Gastrocnemius medialis (tissue), 4 donors: ENCODE measurements at regions not wholly inside any gene's neighbourhood (a gene's known extent, or its start where the extent isn't known, plus 50 kb on each side); places are given as distances from the start of the nearest gene placed in this dataset.

Source experiments
- ATAC-seq, 2 donors: fragments of 150-250 bp; one replicate each; pipeline ENCODE4 v1.9.1; 2016
- DNase-seq, 2 donors: peaks; one replicate each; pipeline ENCODE4 v3.0.0-alpha.2; 2019
- H3K27ac ChIP-seq, 4 donors: fragments of 200-600 bp; sonication (generic); 1 replicate in 1 of 4; 2 replicates in 3 of 4; pipeline ENCODE4 v1.5.1; 2016 to 2018; ENCODE audit warnings: mild to moderate bottlenecking in 2 of 4, moderate library complexity in 1 of 4
- H3K27me3 ChIP-seq, 3 donors: fragments of 200-600 bp; sonication (generic) in 2 of 3; 1 replicate in 1 of 3; 2 replicates in 2 of 3; pipeline versions ENCODE4 v1.5.1 to v1.6.0; 2016 to 2019; ENCODE audit warnings: mild to moderate bottlenecking in 1 of 3, moderate library complexity in 1 of 3
- H3K36me3 ChIP-seq, 2 donors: fragments of 200-600 bp; sonication (generic) in 1 of 2; one replicate each; pipeline ENCODE4 v1.5.1; 2017 to 2018
- H3K4me1 ChIP-seq, 2 donors: fragments of 200-600 bp; sonication (generic) in 1 of 2; one replicate each; pipeline ENCODE4 v1.5.1; 2016 to 2017; ENCODE audit warnings: mild to moderate bottlenecking in 2 of 2
- H3K4me3 ChIP-seq, 4 donors: fragments of 200-600 bp; sonication (generic) in 3 of 4; 1 replicate in 1 of 4; 2 replicates in 3 of 4; pipeline ENCODE4 v1.5.1; 2016 to 2019; ENCODE audit warnings: mild to moderate bottlenecking in 2 of 4
- H3K9me3 ChIP-seq, 3 donors: fragments of 200-600 bp; sonication (generic) in 2 of 3; 1 replicate in 1 of 3; 2 replicates in 2 of 3; pipeline ENCODE4 v1.5.1; 2016 to 2019
- CTCF ChIP-seq, 5 experiments: fragments of 450-650 bp in 3 of 5; fragments of 200-600 bp in 2 of 5; sonication (generic) in 2 of 5; IDR thresholded peaks in 4 of 5; conservative IDR thresholded peaks in 1 of 5; 1 replicate in 4 of 5; 2 replicates in 1 of 5; pipeline ENCODE4 v1.5.1; 2016 to 2019; ENCODE audit warnings: antibody characterized with exemption in 5 of 5, mild to moderate bottlenecking in 3 of 5, moderate library complexity in 3 of 5
- POLR2A ChIP-seq, 2 donors: fragments of 450-650 bp; IDR thresholded peaks; one replicate each; pipeline ENCODE4 v1.6.1; 2017; ENCODE audit warnings: antibody characterized with exemption in 2 of 2, mild to moderate bottlenecking in 2 of 2, moderate library complexity in 2 of 2
- in situ Hi-C, 4 donors: fragments of 200-750 bp; cut with MboI; loops; one replicate each; pipeline versions ENCODE4 v1.15.0 to v1.8.0; 2017; ENCODE audit warnings: low sequenced_read_pairs in 4 of 4
- intact Hi-C: fragments of 100-400 bp; cut with DNase I; formaldehyde crosslinking; loops from one replicate; pipeline ENCODE4 v1.15.1; 2023; ENCODE audit warnings: low total_unique reads

- DNase-seq = peak in 1 of 2 donors; percentile 44
- intact Hi-C loops (loop anchor here (5.0 kb wide), 1 partner anchor 80 kb away; no protein-coding TSS in a partner anchor), in situ Hi-C loops (no loop called here)
- H3K4me1 ChIP-seq = peaks cover 5 to 6% of the 10 kb centered on the region in 2 donors
- H3K27ac ChIP-seq = peak overlapping the region; percentile 30 to 75 (median 74)
- ATAC-seq = peak; percentile 50 to 81
- no peaks in the 10 kb centered on the region for H3K9me3 ChIP-seq
- H3K27me3 ChIP-seq = no peaks in the 10 kb centered on the region
- TF ChIP-seq CTCF (IDR thresholded peaks at IDR 0.05 in 4 of 5, conservative IDR thresholded peaks at IDR 0.05 in 1 of 5) = peak in 4 of 5 experiments; percentile 10 to 63 (median 36)
- TF ChIP-seq POLR2A (IDR thresholded peaks at IDR 0.05) = no peak
- no peaks in the 10 kb centered on the region for H3K36me3 ChIP-seq
- peak overlapping the region; percentile 38 to 47 (median 44) for H3K4me3 ChIP-seq
Measured at GRCh38 chr20:60137657-60138245, 179.5 kb downstream of the CDH26 start.

GRCh38 chr20:60138256-60139220, 180.3 kb downstream of the CDH26 start:
- Histone ChIP-seq H3K27ac (peak overlapping the region; percentile 30 to 75 (median 74)), H3K4me1 (peaks cover 5 to 6% of the 10 kb centered on the region in 2 donors), H3K9me3 (no peaks in the 10 kb centered on the region), H3K27me3 (no peaks in the 10 kb centered on the region), H3K4me3 (peak overlapping the region; percentile 38 to 47 (median 44)), H3K36me3 (no peaks in the 10 kb centered on the region)
- in situ Hi-C loops = no loop called here
- TF ChIP-seq CTCF (IDR thresholded peaks at IDR 0.05 in 4 of 5, conservative IDR thresholded peaks at IDR 0.05 in 1 of 5) (no peak), POLR2A (IDR thresholded peaks at IDR 0.05) (peak; percentile 12 to 41)
- intact Hi-C loops = loop anchor here (5.0 kb wide), 1 partner anchor 81 kb away; no protein-coding TSS in a partner anchor
- ATAC-seq (peak; percentile 63), DNase-seq (peak in 1 of 2 donors; percentile 62)

GRCh38 chr20:60139663-60140446, 181.6 kb downstream of the CDH26 start:
- H3K9me3 ChIP-seq = no peaks in the 10 kb centered on the region
- peaks cover 5 to 6% of the 10 kb centered on the region in 2 donors for H3K4me1 ChIP-seq
- peak in 1 of 2 donors; percentile 39 for DNase-seq
- peak overlapping the region in 1 of 4 donors; percentile 47 for H3K4me3 ChIP-seq
- no peaks in the 10 kb centered on the region for H3K36me3 ChIP-seq
- ATAC-seq = peak; percentile 57 to 76
- intact Hi-C loops = loop anchor here (5.0 kb wide), 2 partner anchors 52 to 83 kb away; no protein-coding TSS in a partner anchor
- in situ Hi-C loops = no loop called here
- peak overlapping the region; percentile 24 to 74 (median 63) for H3K27ac ChIP-seq
- TF ChIP-seq CTCF (IDR thresholded peaks at IDR 0.05 in 4 of 5, conservative IDR thresholded peaks at IDR 0.05 in 1 of 5) (no peak), POLR2A (IDR thresholded peaks at IDR 0.05) (no peak)
- no peaks in the 10 kb centered on the region for H3K27me3 ChIP-seq

- TF ChIP-seq CTCF (IDR thresholded peaks at IDR 0.05 in 4 of 5, conservative IDR thresholded peaks at IDR 0.05 in 1 of 5) (no peak), POLR2A (IDR thresholded peaks at IDR 0.05) (no peak)
- ATAC-seq (no peak), DNase-seq (no peak)
- intact Hi-C loops = loop anchor here (5.0 kb wide), 1 partner anchor 50 kb away; no protein-coding TSS in a partner anchor
- Histone ChIP-seq H3K36me3 (no peaks in the 10 kb centered on the region), H3K27ac (no peak overlapping the region), H3K4me1 (peaks cover 5 to 6% of the 10 kb centered on the region in 2 donors), H3K27me3 (no peaks in the 10 kb centered on the region), H3K9me3 (no peaks in the 10 kb centered on the region), H3K4me3 (no peak overlapping the region)
- in situ Hi-C loops = no loop called here
Measured at GRCh38 chr20:60142587-60142986, 184.4 kb downstream of the CDH26 start.
